HCT116 (cell line): ENCODE measurements at regions not wholly inside any gene's neighbourhood (a gene's known extent, or its start where the extent isn't known, plus 50 kb on each side); places are given as distances from the start of the nearest gene placed in this dataset.

Experiments
- ATAC-seq: fragments of 200-7000 bp; cut with Tn5 transposase; 2 replicates; pipeline ENCODE4 v1.9.1; 2020; ENCODE audit warnings: mild to moderate bottlenecking, moderate library complexity
- BruUV-seq: library from RNA; stranded (reverse); fragments of 400-500 nt; replicated peaks from 2 replicates; lab custom pipeline; 2021; lab: Mats Ljungman, UMichigan
- CTCF ChIA-PET: fragments of 300-600 bp; sonication (Branson Sonifier 250); formaldehyde crosslinking; loops from one replicate; lab custom pipeline; 2021; ENCODE audit warnings: antibody characterized with exemption; lab: Charles Lee
- POLR2A ChIA-PET: fragments of 300-600, 350-600 bp; sonication (Branson Sonifier 250); formaldehyde crosslinking; loops from one replicate; lab custom pipeline; 2021; ENCODE audit warnings: antibody characterized with exemption; lab: Charles Lee
- RAD21 ChIA-PET, 2 experiments: fragments of 300-600 bp; sonication (Branson Sonifier 250); formaldehyde crosslinking; loops; one replicate each; lab custom pipeline; 2023; ENCODE audit warnings: low total read pairs in 2 of 2; ENCODE audit not compliant: uncharacterized antibody in 2 of 2, unreplicated experiment in 2 of 2, low non-redundant PET in 1 of 2; lab: Charles Lee
- DNase-seq: peaks from one replicate; pipeline ENCODE4 v3.0.0-alpha.2; 2010; ENCODE audit warnings: low read depth, low spot score
- H2AFZ ChIP-seq: fragments of 200-600 bp; shearing (Covaris generic), sonication (generic); 2 replicates; pipeline ENCODE4 v1.6.1; 2017; ENCODE audit warnings: low read depth, mixed run types, mixed read lengths, antibody characterized with exemption, low read length; ENCODE audit not compliant: poor library complexity, severe bottlenecking
- H3K27ac ChIP-seq: 2 replicates; pipeline ENCODE4 v1.5.1; 2012; ENCODE audit warnings: low read depth, low read length
- H3K27me3 ChIP-seq: fragments of 200-600 bp; sonication (generic); 2 replicates; pipeline ENCODE4 v1.6.1; 2016; ENCODE audit warnings: mixed run types, low read length, mixed read lengths; ENCODE audit not compliant: insufficient read depth
- H3K36me3 ChIP-seq, 2 experiments: fragments of 200-500 bp in 1 of 2; fragments of 200-600 bp in 1 of 2; sonication (Bioruptor generic) in 1 of 2; sonication (generic) in 1 of 2; 2 replicates each; pipeline versions ENCODE4 v1.5.1 to v1.6.1; 2014 to 2016; ENCODE audit warnings: low read length in 2 of 2, inconsistent platforms in 1 of 2, mixed read lengths in 1 of 2, mixed run types in 1 of 2; ENCODE audit not compliant: insufficient read depth in 2 of 2, control insufficient read depth in 1 of 2
- H3K4me1 ChIP-seq, 2 experiments: fragments of 200-600 bp in 1 of 2; sonication (generic) in 1 of 2; 2 replicates each; pipeline versions ENCODE4 v1.5.1 to v1.6.1; 2012 to 2017; ENCODE audit warnings: low read length in 2 of 2, inconsistent platforms in 1 of 2, mild to moderate bottlenecking in 1 of 2, mixed read lengths in 1 of 2, mixed run types in 1 of 2, moderate library complexity in 1 of 2; ENCODE audit not compliant: insufficient read depth in 2 of 2, control insufficient read depth in 1 of 2
- H3K4me2 ChIP-seq: fragments of 200-600 bp; sonication (generic); 2 replicates; pipeline ENCODE4 v1.6.1; 2017; ENCODE audit warnings: mixed run types, low read length, mixed read lengths
- H3K4me3 ChIP-seq, 2 experiments: fragments of 200-600 bp in 1 of 2; sonication (generic) in 1 of 2; replicated peaks in 1 of 2; 2 replicates each; pipeline ENCODE4 v1.5.1; 2011 to 2016; ENCODE audit warnings: low read length in 2 of 2, control low read depth in 1 of 2, low read depth in 1 of 2, mild to moderate bottlenecking in 1 of 2, mixed read lengths in 1 of 2, mixed run types in 1 of 2
- H3K79me2 ChIP-seq: fragments of 200-600 bp; sonication (generic); 2 replicates; pipeline ENCODE4 v1.6.1; 2017; ENCODE audit warnings: mild to moderate bottlenecking, mixed run types, low read length, moderate library complexity, mixed read lengths; ENCODE audit not compliant: insufficient read depth
- H3K9ac ChIP-seq: fragments of 200-600 bp; sonication (generic); 2 replicates; pipeline ENCODE4 v1.6.1; 2016; ENCODE audit warnings: low read length, mixed read lengths
- H3K9me2 ChIP-seq: fragments of 200-600 bp; sonication (generic), shearing (Covaris generic); 2 replicates; pipeline ENCODE4 v1.6.1; 2017; ENCODE audit warnings: mixed run types, mild to moderate bottlenecking, moderate library complexity; ENCODE audit not compliant: insufficient read depth
- H3K9me3 ChIP-seq, 2 experiments: fragments of 200-500 bp in 1 of 2; fragments of 200-600 bp in 1 of 2; sonication (Bioruptor generic) in 1 of 2; sonication (generic) in 1 of 2; 2 replicates each; pipeline ENCODE4 v1.6.1; 2014 to 2017; ENCODE audit warnings: low read length in 2 of 2, mixed read lengths in 2 of 2, inconsistent platforms in 1 of 2, low read depth in 1 of 2, mild to moderate bottlenecking in 1 of 2, mixed run types in 1 of 2, moderate library complexity in 1 of 2; ENCODE audit not compliant: control insufficient read depth in 1 of 2, insufficient read depth in 1 of 2
- H4K20me1 ChIP-seq: fragments of 200-600 bp; sonication (generic), shearing (Covaris generic); 2 replicates; pipeline ENCODE4 v1.6.1; 2017; ENCODE audit warnings: mixed run types, mild to moderate bottlenecking, moderate library complexity; ENCODE audit not compliant: insufficient read depth
- CBX3 ChIP-seq: IDR thresholded peaks from 2 replicates; pipeline ENCODE4 v1.6.1; 2012; ENCODE audit warnings: low read depth
- CEBPB ChIP-seq: IDR thresholded peaks from 2 replicates; pipeline ENCODE4 v1.6.1; 2012; ENCODE audit warnings: low read depth
- EGR1 ChIP-seq: IDR thresholded peaks from 2 replicates; pipeline ENCODE4 v1.6.1; 2012; ENCODE audit warnings: low read depth
- EZH2 ChIP-seq: fragments of 200-600 bp; sonication (generic); IDR thresholded peaks from 2 replicates; pipeline ENCODE4 v1.6.1; 2017; ENCODE audit warnings: antibody characterized with exemption, mixed run types
- EZH2phosphoT487 ChIP-seq: fragments of 200-600 bp; IDR thresholded peaks from 2 replicates; pipeline ENCODE4 v1.6.1; 2018; ENCODE audit warnings: antibody characterized with exemption, borderline replicate concordance
- FOSL1 ChIP-seq: IDR thresholded peaks from 2 replicates; pipeline ENCODE4 v1.6.1; 2012; ENCODE audit warnings: low read depth
- JUND ChIP-seq: IDR thresholded peaks from 2 replicates; pipeline ENCODE4 v1.6.1; 2012
- MAX ChIP-seq: IDR thresholded peaks from 2 replicates; pipeline ENCODE4 v1.6.1; 2012
- POLR2A ChIP-seq: IDR thresholded peaks from 2 replicates; pipeline ENCODE4 v1.7.0; 2011; ENCODE audit warnings: borderline replicate concordance; ENCODE audit not compliant: insufficient read depth, insufficient read length; ENCODE audit errors: extremely low read depth
- POLR2AphosphoS5 ChIP-seq: IDR thresholded peaks from 2 replicates; pipeline ENCODE4 v1.6.1; 2011; ENCODE audit warnings: mild to moderate bottlenecking, low read depth, low read length, moderate library complexity
- SIN3A ChIP-seq: IDR thresholded peaks from 2 replicates; pipeline ENCODE4 v1.6.1; 2012; ENCODE audit warnings: low read depth
- SP1 ChIP-seq: IDR thresholded peaks from 2 replicates; pipeline ENCODE4 v1.6.1; 2012; ENCODE audit warnings: low read depth
- SRF ChIP-seq: IDR thresholded peaks from 2 replicates; pipeline ENCODE4 v1.6.1; 2012; ENCODE audit warnings: low read depth
- TCF7L2 ChIP-seq: IDR thresholded peaks from 2 replicates; pipeline ENCODE4 v1.7.0; 2011; ENCODE audit warnings: borderline replicate concordance, inconsistent platforms; ENCODE audit not compliant: insufficient read depth, insufficient read length; ENCODE audit errors: extremely low read depth
- YY1 ChIP-seq: IDR thresholded peaks from 2 replicates; pipeline ENCODE4 v1.6.1; 2011; ENCODE audit warnings: low read length, low read depth, moderate library complexity, mild to moderate bottlenecking; ENCODE audit not compliant: insufficient replicate concordance; ENCODE audit errors: extremely low read depth
- ZBTB33 ChIP-seq: IDR thresholded peaks from 2 replicates; pipeline ENCODE4 v1.6.1; 2011; ENCODE audit warnings: mild to moderate bottlenecking, low read length, moderate library complexity; ENCODE audit not compliant: insufficient replicate concordance; ENCODE audit errors: extremely low read depth
- ZFX ChIP-seq: fragments of 450-650 bp; IDR thresholded peaks from 2 replicates; pipeline ENCODE4 v1.6.1; 2017
- intact Hi-C: fragments of 100-400 bp; cut with micrococcal nuclease; formaldehyde crosslinking; loops from 2 replicates; pipeline ENCODE4 v1.10.0; 2022
- TF ChIP-seq, protein P1 (sequence below): IDR thresholded peaks from 2 replicates; pipeline ENCODE4 v1.6.1; 2012

DNA sequence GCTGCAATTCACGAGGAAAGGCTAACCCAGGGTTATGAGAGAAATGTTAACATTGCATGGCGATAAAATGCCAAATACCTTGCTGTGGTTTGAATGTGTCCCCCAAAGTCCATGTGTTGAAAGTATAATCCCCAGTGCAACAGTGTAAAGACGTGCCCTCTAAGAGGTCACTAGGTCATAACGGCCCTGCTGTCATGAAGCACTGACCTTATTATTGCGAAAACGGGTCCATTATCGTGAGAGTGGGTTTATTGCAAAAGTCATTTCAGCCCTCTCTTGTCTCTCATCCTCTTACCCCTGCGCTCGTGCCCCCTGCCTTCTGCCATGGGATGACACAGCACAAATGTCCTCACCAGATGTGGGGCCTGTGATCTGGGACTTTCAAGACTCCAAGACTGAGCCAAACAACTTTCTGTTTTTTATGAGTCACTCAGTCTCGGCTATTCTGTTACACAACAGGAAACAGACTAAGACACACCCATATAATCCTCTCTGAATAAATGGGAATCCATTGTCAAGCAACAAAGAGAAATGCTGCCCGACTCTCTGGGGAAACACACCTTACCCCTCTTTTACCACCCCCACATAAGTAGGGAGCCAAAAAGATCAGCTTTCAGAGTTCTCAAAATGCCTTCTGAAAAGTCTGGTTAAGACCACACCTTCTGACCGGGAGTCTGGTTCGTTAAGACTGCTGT lies 73.1 kb upstream of the UCN3 start:
- H3K4me3 ChIP-seq, result no peak overlapping the region; a peak in 1 of 4 replicates

DNA sequence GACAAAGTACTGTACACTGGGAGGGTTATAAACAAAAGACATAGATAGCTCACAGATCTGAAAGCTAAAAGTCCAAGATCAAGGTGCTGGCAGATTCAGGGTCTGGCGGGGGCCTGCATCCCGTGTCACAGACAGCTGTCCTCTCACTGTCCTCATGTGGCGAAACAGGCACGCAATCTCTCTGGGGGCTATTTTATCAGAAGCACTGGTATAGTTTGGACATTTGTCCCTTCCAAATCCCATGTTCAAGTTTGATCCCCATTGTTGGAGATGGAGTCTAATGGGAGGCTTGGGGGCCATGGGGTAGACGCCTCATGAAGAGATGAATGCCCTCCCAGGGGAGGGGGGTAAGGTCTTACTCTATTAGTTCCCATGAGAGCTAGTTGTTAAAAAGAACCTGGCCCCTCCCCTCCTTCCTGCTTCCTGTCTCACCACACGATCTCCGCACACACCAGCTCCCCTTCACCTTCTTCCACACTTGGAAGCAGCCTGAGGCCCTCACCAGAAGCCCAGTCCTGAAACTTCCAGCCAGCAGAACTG lies 72.5 kb upstream of the UCN3 start:
- peak overlapping the region; percentile 91 for H2AFZ ChIP-seq
- no peaks in the 10 kb centered on the region for H3K36me3 ChIP-seq
- peaks cover 8 to 22% of the 10 kb centered on the region in 2 experiments for H3K4me1 ChIP-seq
- ATAC-seq (no peak), DNase-seq (no peak)
- 0 out of 2 replicates have a peak overlapping the region, but pooled peaks have one; percentile 22 for H3K27ac ChIP-seq
- 0 out of 2 replicates have a peak overlapping the region, but pooled peaks have one; percentile 2 for H3K9ac ChIP-seq
- H3K4me2 ChIP-seq, result peak overlapping the region; percentile 64
- CTCF ChIA-PET, result interaction anchor here (1.1 kb wide), 1 partner anchor 43 kb away, joined by 3 read pairs; no protein-coding TSS in a partner anchor
- no TSS peak for BruUV-seq
- POLR2A ChIA-PET, result no interaction called here
- H3K4me3 ChIP-seq, result no peak overlapping the region; a peak in 1 of 4 replicates
- no peaks in the 10 kb centered on the region for H3K79me2 ChIP-seq
- RAD21 ChIA-PET, result no interaction called here
- intact Hi-C loops, result no loop called here
- H3K9me3 ChIP-seq, result no peaks in the 10 kb centered on the region
- H4K20me1 ChIP-seq, result no peaks in the 10 kb centered on the region
- H3K9me2 ChIP-seq, result no peaks in the 10 kb centered on the region
- H3K27me3 ChIP-seq, result no peaks in the 10 kb centered on the region
- TF ChIP-seq SRF (no peak), POLR2AphosphoS5 (no peak), ZBTB33 (no peak), EZH2phosphoT487 (no peak), EGR1 (no peak), MAX (no peak), SIN3A (no peak), ZFX (no peak), EZH2 (no peak), YY1 (no peak), POLR2A (no peak), FOSL1 (no peak; the same call in 1 of the 2 replicates), JUND (no peak)
- TF ChIP-seq, protein P1, sequence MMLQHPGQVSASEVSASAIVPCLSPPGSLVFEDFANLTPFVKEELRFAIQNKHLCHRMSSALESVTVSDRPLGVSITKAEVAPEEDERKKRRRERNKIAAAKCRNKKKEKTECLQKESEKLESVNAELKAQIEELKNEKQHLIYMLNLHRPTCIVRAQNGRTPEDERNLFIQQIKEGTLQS, result no peak

More for the DNA sequence above, 73.1 kb upstream of the UCN3 start:
- Histone ChIP-seq H3K9me3 (no peaks in the 10 kb centered on the region), H2AFZ (peak overlapping the region; percentile 91), H3K4me1 (peaks cover 8 to 22% of the 10 kb centered on the region in 2 experiments), H3K4me2 (peak overlapping the region; percentile 64), H3K9me2 (no peaks in the 10 kb centered on the region), H3K9ac (0 out of 2 replicates have a peak overlapping the region, but pooled peaks have one; percentile 2), H3K27ac (peak overlapping the region; percentile 22; the same call in 1 of the 2 replicates), H3K27me3 (no peaks in the 10 kb centered on the region), H3K79me2 (no peaks in the 10 kb centered on the region), H3K36me3 (no peaks in the 10 kb centered on the region), H4K20me1 (no peaks in the 10 kb centered on the region)
- no TSS peak for BruUV-seq
- intact Hi-C loops, result no loop called here
- ATAC-seq, result peak; percentile 56
- ChIA-PET CTCF (interaction anchor here (1.1 kb wide), 1 partner anchor 43 kb away, joined by 3 read pairs; no protein-coding TSS in a partner anchor), POLR2A (no interaction called here), RAD21 (no interaction called here)
- peak; percentile 31 for DNase-seq
- TF ChIP-seq CEBPB (peak; percentile 93), MAX (peak; percentile 36; the same call in 1 of the 2 replicates), FOSL1 (peak; percentile 60), CBX3 (no peak), TCF7L2 (peak; percentile 15), JUND (peak; percentile 67), SP1 (peak; percentile 63), POLR2A (no peak)
- TF ChIP-seq, all 23 proteins: peak for 6
